Neuron (in vitro differentiated cells): ENCODE measurements at regions not wholly inside any gene's neighbourhood (a gene's known extent, or its start where the extent isn't known, plus 50 kb on each side); places are given as distances from the start of the nearest gene placed in this dataset.
"Not testable (repeated sequence)": the region's sequence is repeated elsewhere in the genome, so short reads cannot be mapped to it uniquely, and the experiment has no call there.

Experiments used
- H2AFZ ChIP-seq: one replicate; pipeline ENCODE4 v1.6.1; 2013; ENCODE audit warnings: low read depth, mild to moderate bottlenecking, inconsistent platforms, low read length, moderate library complexity
- H3K27me3 ChIP-seq: one replicate; pipeline ENCODE4 v1.6.1; 2013; ENCODE audit warnings: low read length; ENCODE audit not compliant: insufficient read depth
- H3K36me3 ChIP-seq: one replicate; pipeline ENCODE4 v1.6.1; 2013; ENCODE audit warnings: low read length; ENCODE audit not compliant: insufficient read depth
- H3K4me1 ChIP-seq: one replicate; pipeline ENCODE4 v1.6.1; 2013; ENCODE audit warnings: low read length; ENCODE audit not compliant: insufficient read depth
- H3K4me3 ChIP-seq: 2 replicates; pipeline ENCODE4 v1.5.1; 2013; ENCODE audit warnings: mild to moderate bottlenecking, low read length, moderate library complexity
- H3K9me3 ChIP-seq: one replicate; pipeline ENCODE4 v1.6.1; 2013; ENCODE audit warnings: low read length

DNA sequence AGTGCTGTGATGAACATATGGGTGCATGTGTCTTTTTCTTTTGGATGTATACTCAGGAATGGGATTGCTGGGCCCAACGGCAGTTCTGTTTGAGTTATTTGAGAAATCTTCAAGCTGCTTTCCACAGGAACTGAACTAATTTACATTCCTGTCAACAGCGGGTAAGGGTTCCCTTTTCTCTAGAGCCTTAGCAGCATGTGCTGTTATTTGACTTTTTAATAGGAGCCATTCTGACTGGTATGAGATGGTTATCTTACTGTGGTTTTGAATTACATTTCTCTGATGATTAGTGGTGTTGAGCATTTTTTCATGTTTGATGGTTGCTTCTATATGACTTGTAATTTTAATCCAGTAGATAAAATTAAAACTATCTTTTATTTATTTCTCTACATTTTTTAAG lies 1168.6 kb upstream of the ALCAM start:
- no peaks in the 10 kb centered on the region for H3K4me1 ChIP-seq
- no peaks in the 10 kb centered on the region for H3K36me3 ChIP-seq
- no peak overlapping the region for H2AFZ ChIP-seq
- H3K9me3 ChIP-seq: no peaks in the 10 kb centered on the region
- H3K4me3 ChIP-seq: no peak overlapping the region
- no peaks in the 10 kb centered on the region for H3K27me3 ChIP-seq

DNA sequence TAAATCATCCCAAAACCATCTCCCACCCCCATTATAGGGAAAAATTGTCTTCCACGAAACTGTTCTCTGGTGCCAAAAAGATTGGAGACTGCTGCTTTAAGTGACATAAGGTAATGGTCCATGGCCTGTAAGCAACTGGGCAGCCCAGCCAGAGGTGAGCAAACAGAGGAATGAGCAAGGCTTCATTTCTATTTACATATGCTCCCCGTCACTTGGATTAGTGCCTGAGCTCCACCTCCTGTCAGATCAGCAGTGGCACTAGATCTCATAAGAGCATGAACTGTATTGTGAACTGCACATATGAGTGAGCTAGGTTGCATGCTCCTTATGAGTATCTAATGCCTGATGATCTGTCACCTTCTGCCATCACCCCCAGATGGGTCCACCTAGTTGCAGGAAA lies 1159.8 kb upstream of the ALCAM start:
- no peaks in the 10 kb centered on the region for H3K27me3 ChIP-seq
- H3K4me1 ChIP-seq: no peaks in the 10 kb centered on the region
- H3K36me3 ChIP-seq: no peaks in the 10 kb centered on the region

DNA sequence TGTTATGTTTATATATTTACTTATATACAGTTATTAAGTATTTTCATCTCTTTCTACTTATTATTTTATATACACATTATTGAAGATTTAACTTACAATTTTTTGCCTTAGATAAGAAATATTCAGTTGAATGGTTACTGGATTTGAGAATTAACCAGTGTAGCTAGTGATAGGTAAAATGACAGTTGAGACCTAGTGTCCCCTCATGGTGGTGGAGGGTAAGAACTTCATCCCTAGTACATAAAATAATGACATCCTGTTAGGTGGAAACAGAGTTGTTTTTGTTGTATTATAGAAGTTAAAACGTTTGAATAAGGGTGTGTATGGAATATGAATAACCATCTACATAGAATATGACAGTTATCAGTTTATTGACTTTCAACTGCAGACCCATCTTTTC lies 1152.4 kb upstream of the ALCAM start:
- H2AFZ ChIP-seq: no peak overlapping the region
- H3K9me3 ChIP-seq: no peaks in the 10 kb centered on the region
- no peaks in the 10 kb centered on the region for H3K27me3 ChIP-seq
- no peaks in the 10 kb centered on the region for H3K4me1 ChIP-seq
- no peak overlapping the region for H3K4me3 ChIP-seq
- H3K36me3 ChIP-seq: no peaks in the 10 kb centered on the region

More for the DNA sequence above, 1159.8 kb upstream of the ALCAM start:
- Histone ChIP-seq H3K9me3 (no peaks in the 10 kb centered on the region), H2AFZ (no peak overlapping the region), H3K4me3 (no peak overlapping the region)

DNA sequence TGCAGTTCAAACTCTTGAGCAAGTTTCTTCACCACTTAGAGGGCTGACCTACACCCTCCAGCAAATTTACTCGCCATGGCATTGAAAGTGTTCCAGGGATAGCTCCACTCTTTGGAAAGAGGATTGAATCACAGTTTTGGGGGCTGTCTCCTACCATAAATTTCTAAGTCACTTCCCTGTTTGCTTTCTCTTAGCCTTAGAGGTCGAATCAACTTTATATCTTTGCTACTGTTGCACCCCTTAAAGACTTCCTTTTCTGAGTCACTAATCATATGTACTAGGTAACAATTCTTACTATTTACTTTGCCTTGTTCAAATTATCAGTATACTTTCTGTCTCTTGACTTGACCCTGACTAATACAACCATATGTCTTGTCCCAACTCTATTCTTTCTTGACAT lies 1151.8 kb upstream of the ALCAM start:
- Histone ChIP-seq H3K4me1 (no peaks in the 10 kb centered on the region), H2AFZ (no peak overlapping the region), H3K36me3 (no peaks in the 10 kb centered on the region), H3K4me3 (no peak overlapping the region), H3K9me3 (no peaks in the 10 kb centered on the region), H3K27me3 (no peaks in the 10 kb centered on the region)

DNA sequence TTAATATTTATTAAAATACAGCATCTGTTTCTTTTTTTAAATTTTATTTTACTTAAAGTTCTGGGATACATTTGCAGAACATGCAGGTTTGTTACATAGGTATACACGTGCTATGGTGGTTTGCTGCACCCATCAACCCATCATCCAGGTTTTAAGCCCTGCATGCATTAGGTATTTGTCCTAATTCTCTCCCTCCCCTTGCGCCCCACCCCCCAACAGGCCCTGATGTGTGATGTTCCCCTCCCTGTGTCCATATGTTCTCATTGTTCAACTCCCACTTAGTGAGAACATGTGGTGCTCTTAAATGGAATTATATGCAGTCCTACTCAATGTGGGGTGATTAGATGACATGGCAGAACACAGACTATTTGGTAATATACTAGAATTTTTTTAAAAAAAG lies 1147.7 kb upstream of the ALCAM start:
- H3K9me3 ChIP-seq, H3K4me1 ChIP-seq, H3K4me3 ChIP-seq, H3K27me3 ChIP-seq, H2AFZ ChIP-seq, H3K36me3 ChIP-seq: not testable (repeated sequence)

DNA sequence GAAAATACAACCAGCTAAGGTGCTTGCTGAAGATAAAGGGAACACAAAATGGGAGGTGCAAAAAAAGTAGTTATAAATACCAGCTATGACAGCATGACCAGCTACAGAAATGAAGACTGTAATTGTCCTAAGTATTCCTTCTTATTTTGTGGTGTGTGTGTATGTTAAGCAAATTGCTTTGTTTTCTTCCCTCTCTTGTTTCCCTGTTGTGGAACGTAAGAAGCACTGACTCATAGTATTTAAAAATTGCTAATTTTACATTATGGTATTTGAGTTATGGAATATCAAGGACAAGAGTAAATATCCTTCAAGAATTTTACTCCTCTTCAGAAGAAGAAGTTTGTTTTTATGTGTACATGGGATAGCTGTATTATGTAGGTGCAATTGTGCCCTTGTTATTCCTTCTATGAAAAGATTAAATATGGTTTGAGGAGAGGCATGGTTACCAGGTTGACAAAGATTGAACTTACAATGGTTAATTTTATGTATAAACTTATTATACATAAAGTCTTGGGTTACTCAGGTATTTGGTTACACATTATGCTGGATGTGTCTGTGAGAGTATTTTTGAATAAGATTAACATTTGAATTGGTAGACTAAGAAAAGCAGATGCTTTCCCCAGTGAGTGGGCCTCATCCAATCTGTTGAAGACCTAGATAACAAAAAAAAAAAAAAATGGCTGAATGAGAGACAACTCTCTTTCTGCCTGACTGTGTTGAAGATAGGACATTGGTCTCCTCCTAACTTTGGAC lies 1132.1 kb upstream of the ALCAM start:
- no peak overlapping the region for H3K4me3 ChIP-seq
- H2AFZ ChIP-seq: no peak overlapping the region
- no peaks in the 10 kb centered on the region for H3K27me3 ChIP-seq
- H3K4me1 ChIP-seq: peaks cover 10% of the 10 kb centered on the region
- no peaks in the 10 kb centered on the region for H3K9me3 ChIP-seq
- no peaks in the 10 kb centered on the region for H3K36me3 ChIP-seq

DNA sequence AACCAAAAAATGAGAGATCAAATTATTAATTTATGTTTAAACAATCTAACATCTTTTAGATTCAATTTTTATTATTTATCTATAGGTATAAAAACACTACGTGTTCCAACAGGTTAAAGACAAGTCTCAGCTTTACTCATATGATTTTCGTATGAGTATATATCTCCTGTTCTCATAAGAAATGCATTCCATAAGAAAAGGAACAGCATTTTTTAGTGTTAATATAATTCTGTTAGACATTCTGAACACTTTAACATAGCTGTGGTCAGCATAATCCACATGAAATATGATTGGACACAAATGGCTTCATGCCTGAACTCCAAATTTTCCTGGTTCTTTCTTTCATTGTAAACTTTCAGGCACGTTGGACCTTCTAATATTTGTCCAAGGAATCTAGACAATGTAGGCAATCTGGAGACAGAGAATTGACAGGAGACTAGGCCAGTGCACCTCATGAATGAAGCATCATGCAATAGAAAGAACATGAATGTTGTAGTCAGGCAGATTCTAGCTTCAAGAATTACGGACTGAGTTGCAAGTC lies 1122.0 kb upstream of the ALCAM start:
- H2AFZ ChIP-seq: no peak overlapping the region
- no peaks in the 10 kb centered on the region for H3K9me3 ChIP-seq
- no peaks in the 10 kb centered on the region for H3K27me3 ChIP-seq
- no peaks in the 10 kb centered on the region for H3K4me1 ChIP-seq
- no peak overlapping the region for H3K4me3 ChIP-seq
- H3K36me3 ChIP-seq: no peaks in the 10 kb centered on the region

DNA sequence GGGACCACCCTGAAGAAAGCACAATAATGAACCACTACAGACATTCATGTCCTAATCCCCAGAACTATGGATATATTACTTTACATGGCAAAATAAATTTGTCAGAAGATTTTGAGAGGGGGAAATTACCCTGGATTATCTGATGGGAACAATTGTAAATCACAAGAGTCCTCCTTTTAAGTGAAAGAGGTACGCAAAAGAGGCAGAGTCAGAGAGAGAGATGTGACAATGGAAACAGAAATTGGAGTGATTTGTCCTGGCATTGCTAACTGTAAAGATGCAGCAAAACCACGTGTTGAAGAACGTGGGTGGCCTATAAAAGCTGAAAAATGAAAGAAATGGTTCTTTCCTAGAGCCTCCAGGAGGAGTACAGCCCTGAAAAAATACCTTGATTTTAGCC lies 1121.4 kb upstream of the ALCAM start:
- Histone ChIP-seq H3K4me3 (no peak overlapping the region), H3K4me1 (no peaks in the 10 kb centered on the region), H2AFZ (no peak overlapping the region)

DNA sequence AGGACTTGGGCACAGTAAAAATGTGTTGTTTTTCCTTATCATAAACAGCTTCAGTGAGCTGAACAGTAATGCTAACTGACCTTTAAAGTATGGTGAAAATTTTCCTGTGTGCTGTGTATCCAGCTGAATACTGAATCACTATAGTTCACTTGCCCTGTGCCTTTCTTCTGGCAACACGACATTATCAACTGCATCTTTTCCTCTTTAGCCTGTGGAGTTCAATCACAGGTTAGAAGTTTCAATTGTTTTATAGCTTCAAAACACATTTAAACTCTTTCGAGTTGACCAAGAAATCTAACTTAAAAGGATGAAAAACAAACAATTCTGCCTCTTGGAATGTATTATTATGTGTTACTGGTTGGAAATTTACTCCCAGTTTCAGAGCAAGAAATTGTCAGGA lies 1120.7 kb upstream of the ALCAM start:
- H3K4me3 ChIP-seq: no peak overlapping the region
- H3K9me3 ChIP-seq: no peaks in the 10 kb centered on the region
- H3K4me1 ChIP-seq: no peaks in the 10 kb centered on the region
- H2AFZ ChIP-seq: no peak overlapping the region
- no peaks in the 10 kb centered on the region for H3K36me3 ChIP-seq
- no peaks in the 10 kb centered on the region for H3K27me3 ChIP-seq

More for the DNA sequence above, 1121.4 kb upstream of the ALCAM start:
- Histone ChIP-seq H3K9me3 (no peaks in the 10 kb centered on the region), H3K27me3 (no peaks in the 10 kb centered on the region), H3K36me3 (no peaks in the 10 kb centered on the region)

DNA sequence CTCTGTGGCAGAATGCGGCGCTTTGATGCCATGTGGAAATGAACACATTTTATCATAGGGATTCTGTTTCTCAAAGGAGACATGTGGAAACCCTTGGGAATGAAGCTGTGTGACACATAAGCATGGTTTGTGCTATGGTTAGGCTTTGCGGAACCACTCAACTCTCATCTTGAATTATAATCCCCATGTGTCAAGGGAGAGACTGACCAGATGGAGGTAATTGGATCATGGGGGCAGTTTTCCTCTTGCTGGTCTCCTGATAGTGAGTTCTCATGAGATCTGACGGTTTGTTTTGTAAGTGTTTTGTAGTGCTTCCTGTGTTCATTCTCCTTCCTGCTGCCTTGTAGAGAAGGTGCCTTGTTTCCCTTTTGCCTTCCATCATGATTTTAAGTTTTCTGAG lies 1109.2 kb upstream of the ALCAM start:
- no peaks in the 10 kb centered on the region for H3K36me3 ChIP-seq
- H2AFZ ChIP-seq: no peak overlapping the region
- no peak overlapping the region for H3K4me3 ChIP-seq
- no peaks in the 10 kb centered on the region for H3K4me1 ChIP-seq
- H3K9me3 ChIP-seq: no peaks in the 10 kb centered on the region
- H3K27me3 ChIP-seq: no peaks in the 10 kb centered on the region

DNA sequence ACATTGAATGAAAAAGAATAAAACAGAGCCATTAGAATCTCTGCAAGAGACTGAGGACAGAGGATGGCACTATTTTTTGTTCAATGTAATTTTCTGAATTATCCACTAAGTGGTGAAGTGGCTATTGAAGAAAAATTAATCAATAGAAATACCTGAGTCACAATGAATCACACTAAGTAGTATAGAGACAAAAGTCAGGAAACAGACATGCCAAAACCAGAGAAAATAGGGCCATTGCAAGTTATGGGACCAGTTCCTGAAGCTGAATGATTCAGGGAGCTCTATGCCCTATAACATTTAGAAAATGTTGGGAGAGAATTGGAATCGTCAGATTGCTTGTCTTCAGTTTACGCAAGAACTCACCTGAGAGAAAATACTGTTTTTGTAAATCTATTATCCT lies 1103.2 kb upstream of the ALCAM start:
- Histone ChIP-seq H3K27me3 (no peaks in the 10 kb centered on the region), H3K4me1 (no peaks in the 10 kb centered on the region), H2AFZ (no peak overlapping the region), H3K9me3 (no peaks in the 10 kb centered on the region), H3K4me3 (no peak overlapping the region), H3K36me3 (no peaks in the 10 kb centered on the region)

DNA sequence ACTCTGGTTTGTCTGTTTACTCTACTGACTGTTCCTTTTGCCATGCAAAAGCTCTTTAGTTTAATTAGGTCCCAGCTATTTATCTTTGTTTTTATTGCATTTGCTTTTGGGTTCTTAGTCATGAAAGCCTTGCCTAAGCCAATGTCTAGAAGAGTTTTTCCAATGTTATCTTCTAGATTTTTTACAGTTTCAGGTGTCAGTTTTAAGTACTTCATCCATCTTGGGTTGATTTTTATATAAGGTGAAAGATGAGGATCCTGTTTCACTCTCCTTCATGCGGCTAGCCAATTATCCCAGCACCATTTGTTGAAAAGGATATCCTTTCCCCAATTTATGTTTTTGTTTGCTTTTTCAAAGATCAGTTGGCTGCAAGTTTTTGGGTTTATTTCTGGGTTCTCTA lies 1100.5 kb upstream of the ALCAM start:
- H3K4me3 ChIP-seq, H3K27me3 ChIP-seq, H3K9me3 ChIP-seq, H2AFZ ChIP-seq, H3K36me3 ChIP-seq, H3K4me1 ChIP-seq: not testable (repeated sequence)

DNA sequence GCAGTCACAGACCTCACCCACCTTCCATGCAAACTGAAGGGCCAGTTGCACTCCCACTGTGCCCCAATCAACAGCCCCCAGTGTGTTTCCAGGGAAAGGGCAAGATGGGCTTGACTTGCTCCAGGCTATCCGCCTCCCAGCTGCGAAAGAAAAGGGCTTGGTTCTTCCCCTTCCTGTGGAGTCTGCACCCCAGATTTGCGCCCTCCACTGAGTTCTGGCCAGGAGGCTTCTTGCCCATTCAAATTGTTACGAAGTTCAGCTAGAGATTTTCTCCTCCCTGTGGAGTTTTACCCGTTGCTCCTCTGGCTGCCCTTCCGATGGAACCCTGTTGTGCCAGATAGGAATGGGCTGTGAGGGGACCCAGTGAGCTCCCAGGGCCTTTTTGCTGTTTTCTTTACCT lies 1096.9 kb upstream of the ALCAM start:
- Histone ChIP-seq H2AFZ (no peak overlapping the region), H3K27me3 (no peaks in the 10 kb centered on the region), H3K4me1 (peaks cover 2% of the 10 kb centered on the region), H3K36me3 (no peaks in the 10 kb centered on the region), H3K9me3 (no peaks in the 10 kb centered on the region), H3K4me3 (no peak overlapping the region)

DNA sequence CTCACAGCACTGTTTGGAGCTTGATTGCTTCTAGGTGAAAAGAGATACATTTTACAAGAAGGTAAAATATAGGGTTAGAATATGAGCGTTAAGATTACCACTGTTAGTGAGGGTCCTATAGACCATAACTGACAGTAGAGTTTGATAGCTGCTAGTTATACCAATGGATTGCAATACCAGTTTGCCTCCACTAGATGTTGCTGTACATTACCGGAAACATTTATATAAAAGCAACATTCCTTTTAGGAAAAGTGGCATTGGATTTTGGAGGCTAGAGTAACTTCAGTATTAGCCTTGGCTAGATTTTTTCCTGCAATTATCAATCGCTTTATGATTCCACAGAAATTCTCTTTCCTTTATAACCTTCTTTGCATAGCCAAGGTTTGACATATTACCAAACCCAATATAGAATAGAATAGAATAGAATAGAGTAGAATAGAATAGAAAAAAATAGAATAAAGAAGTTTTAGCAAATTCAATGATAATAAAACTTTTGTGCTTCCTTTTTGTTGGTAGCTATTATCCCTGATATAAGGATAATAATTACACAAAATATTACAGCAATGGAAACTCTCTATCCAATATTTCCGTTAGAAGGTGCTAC lies 1093.6 kb upstream of the ALCAM start:
- no peaks in the 10 kb centered on the region for H3K36me3 ChIP-seq
- H3K9me3 ChIP-seq: peaks cover 2% of the 10 kb centered on the region

More for the DNA sequence above, 1093.6 kb upstream of the ALCAM start:
- Histone ChIP-seq H2AFZ (no peak overlapping the region), H3K27me3 (no peaks in the 10 kb centered on the region), H3K4me3 (no peak overlapping the region), H3K4me1 (peaks cover 2% of the 10 kb centered on the region)
